ENCODE measurements at regions not wholly inside any gene's neighbourhood (a gene's known extent, or its start where the extent isn't known, plus 50 kb on each side); places are given as distances from the start of the nearest gene placed in this dataset.

- Histone ChIP-seq H3K4ac (ENCODE audit: low read depth, low read length) (no peak overlapping the region), H3K9me3 (ENCODE audit: control insufficient read depth, insufficient read depth, low read length) (no peaks in the 10 kb centered on the region; the same call in 1 of the 2 replicates), H3K4me3 (ENCODE audit: insufficient read depth, low read depth, low read length) (no peak overlapping the region), H2BK20ac (ENCODE audit: low read depth, low read length) (no peak overlapping the region), H3K9ac (ENCODE audit: low read depth, low read length) (no peak overlapping the region), H3K18ac (ENCODE audit: low read depth, low read length) (no peak overlapping the region), H2BK5ac (ENCODE audit: low read depth, low read length, poor library complexity, severe bottlenecking) (no peak overlapping the region), H2AFZ (replicated peaks; ENCODE audit: low read length, poor library complexity) (no peak overlapping the region), H3K14ac (replicated peaks; ENCODE audit: low read depth, low read length) (no peak overlapping the region), H3K4me2 (ENCODE audit: low read depth, low read length) (no peak overlapping the region), H2BK15ac (ENCODE audit: low read depth, low read length) (no peak overlapping the region), H3K27me3 (ENCODE audit: control insufficient read depth, insufficient read depth, low read length) (no peaks in the 10 kb centered on the region), H3K56ac (ENCODE audit: extremely low read depth, insufficient read depth, low read length) (no peak overlapping the region), H3K36me3 (ENCODE audit: control insufficient read depth, insufficient read depth, low read length) (no peaks in the 10 kb centered on the region), H2AK5ac (ENCODE audit: low read depth, low read length) (no peak overlapping the region), H4K8ac (ENCODE audit: low read depth in 2 of 2, low read length in 2 of 2) (no peak overlapping the region), H3K23ac (ENCODE audit: low read depth, low read length) (no peak overlapping the region), H4K91ac (ENCODE audit: insufficient read depth, low read depth, low read length) (no peak overlapping the region), H2BK120ac (ENCODE audit: low read depth, low read length) (no peak overlapping the region), H3K4me1 (ENCODE audit: control insufficient read depth, insufficient read depth, low read length) (no peaks in the 10 kb centered on the region), H3K27ac (ENCODE audit: insufficient read depth, low read length) (no peak overlapping the region), H2AK9ac (replicated peaks; ENCODE audit: low read depth, low read length, poor library complexity) (no peak overlapping the region), H4K5ac (ENCODE audit: low read depth, low read length) (no peak overlapping the region), H3K9me1 (ENCODE audit: insufficient read depth, low read length) (no peaks in the 10 kb centered on the region), H3K79me1 (ENCODE audit: low read depth in 1 of 2, low read length in 2 of 2) (no peaks in the 10 kb centered on the region), H4K20me1 (ENCODE audit: insufficient read depth, low read length) (no peaks in the 10 kb centered on the region)
- ATAC-seq (ENCODE audit: low read depth) (no peak), DNase-seq (no peak)
- no TSS peak for BruUV-seq (replicated peaks)
- TF ChIP-seq, protein P1, sequence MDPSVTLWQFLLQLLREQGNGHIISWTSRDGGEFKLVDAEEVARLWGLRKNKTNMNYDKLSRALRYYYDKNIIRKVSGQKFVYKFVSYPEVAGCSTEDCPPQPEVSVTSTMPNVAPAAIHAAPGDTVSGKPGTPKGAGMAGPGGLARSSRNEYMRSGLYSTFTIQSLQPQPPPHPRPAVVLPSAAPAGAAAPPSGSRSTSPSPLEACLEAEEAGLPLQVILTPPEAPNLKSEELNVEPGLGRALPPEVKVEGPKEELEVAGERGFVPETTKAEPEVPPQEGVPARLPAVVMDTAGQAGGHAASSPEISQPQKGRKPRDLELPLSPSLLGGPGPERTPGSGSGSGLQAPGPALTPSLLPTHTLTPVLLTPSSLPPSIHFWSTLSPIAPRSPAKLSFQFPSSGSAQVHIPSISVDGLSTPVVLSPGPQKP (IDR thresholded peaks at IDR 0.05; ENCODE audit: borderline replicate concordance, low read depth, low read length), result no peak
- TF ChIP-seq FOS (IDR thresholded peaks at IDR 0.05; ENCODE audit: low read depth, low read length) (no peak), RCOR1 (IDR thresholded peaks at IDR 0.05; ENCODE audit: insufficient replicate concordance, low read length) (no peak), CEBPB (IDR thresholded peaks at IDR 0.05; ENCODE audit: low read depth, low read length) (no peak), MXI1 (IDR thresholded peaks at IDR 0.05; ENCODE audit: borderline replicate concordance, low read depth, low read length) (no peak), RAD21 (IDR thresholded peaks at IDR 0.05; ENCODE audit: low read length) (no peak), RFX5 (IDR thresholded peaks at IDR 0.05; ENCODE audit: low read depth, low read length) (no peak), POLR2A (IDR thresholded peaks at IDR 0.05; ENCODE audit: low read depth, low read length) (no peak), NFE2L2 (IDR thresholded peaks at IDR 0.05; ENCODE audit: low read depth, low read length) (no peak), MAZ (IDR thresholded peaks at IDR 0.05; ENCODE audit: borderline replicate concordance, low read depth, low read length) (no peak), BHLHE40 (IDR thresholded peaks at IDR 0.05; ENCODE audit: low read depth, low read length) (no peak)
- ChIA-PET CTCF (no interaction called here), POLR2A (ENCODE audit: unreplicated experiment) (no interaction called here)
- dilution Hi-C loops (cut with HindIII; ENCODE audit: low sequenced_read_pairs, unreplicated experiment) (no loop called here), in situ Hi-C loops (cut with MboI; ENCODE audit: low sequenced_read_pairs) (no loop called here), intact Hi-C loops (cut with micrococcal nuclease) (no loop called here)
- WGBS, 2 experiments (ENCODE audit: extremely low coverage in 2 of 2, insufficient read length in 1 of 2), result 68% methylated on average over 3 of the region's 5 CpGs; no CpG with 5 or more reads in 1 of the 2 experiments
Measured at GRCh38 chr19:31772915-31773314, 423.7 kb upstream of the TSHZ3 start.

All from IMR-90 (cell line).